Prostate gland (tissue), 2 donors: ENCODE measurements at regions not wholly inside any gene's neighbourhood (a gene's known extent, or its start where the extent isn't known, plus 50 kb on each side); places are given as distances from the start of the nearest gene placed in this dataset.

Experiments
- DNase-seq: peaks from one replicate; pipeline ENCODE4 v3.0.0-alpha.2; 2019; ENCODE audit warnings: low spot score
- H3K27ac ChIP-seq, 2 donors: fragments of 200-600 bp; sonication (generic); 2 replicates each; pipeline ENCODE4 v1.5.1; 2017 to 2019
- H3K27me3 ChIP-seq: fragments of 200-600 bp; sonication (generic); replicated peaks from 2 replicates; pipeline ENCODE4 v1.5.1; 2019; ENCODE audit not compliant: insufficient read depth
- H3K36me3 ChIP-seq, 2 donors: fragments of 200-600 bp; sonication (generic); 1 replicate in 1 of 2; 2 replicates in 1 of 2; pipeline versions ENCODE4 v1.5.1 to v1.8.1; 2017 to 2019
- H3K4me1 ChIP-seq: fragments of 200-600 bp; sonication (generic); replicated peaks from 2 replicates; pipeline ENCODE4 v1.5.1; 2019
- H3K4me3 ChIP-seq, 2 donors: fragments of 200-600 bp; sonication (generic); 2 replicates each; pipeline ENCODE4 v1.5.1; 2017 to 2019
- H3K9me3 ChIP-seq: fragments of 200-600 bp; sonication (generic); 2 replicates; pipeline ENCODE4 v1.5.1; 2017
- POLR2A ChIP-seq: fragments of 450-650 bp; IDR thresholded peaks from one replicate; pipeline ENCODE4 v1.6.1; 2016; ENCODE audit warnings: antibody characterized with exemption, mild to moderate bottlenecking
- POLR2AphosphoS5 ChIP-seq: sonication (generic); formaldehyde crosslinking; IDR thresholded peaks from one replicate; pipeline ENCODE4 v1.6.1; 2017; ENCODE audit warnings: antibody characterized with exemption
- WGBS: methylation state at CpG from one replicate; pipeline ENCODE4 v1.1.5; 2018; 5-methylcytosine and 5-hydroxymethylcytosine counted together
- intact Hi-C: fragments of 100-400 bp; cut with DNase I; formaldehyde crosslinking; loops from one replicate; pipeline ENCODE4 v1.14.2; 2022
- TF ChIP-seq, protein P1 (sequence below), 4 experiments: fragments of 200-600 bp in 2 of 4; fragments of 450-650 bp in 2 of 4; sonication (generic) in 2 of 4; IDR thresholded peaks; 1 replicate in 3 of 4; 2 replicates in 1 of 4; pipeline ENCODE4 v1.5.1; 2016 to 2019; ENCODE audit warnings: antibody characterized with exemption in 4 of 4, mild to moderate bottlenecking in 2 of 4, moderate library complexity in 2 of 4

DNA sequence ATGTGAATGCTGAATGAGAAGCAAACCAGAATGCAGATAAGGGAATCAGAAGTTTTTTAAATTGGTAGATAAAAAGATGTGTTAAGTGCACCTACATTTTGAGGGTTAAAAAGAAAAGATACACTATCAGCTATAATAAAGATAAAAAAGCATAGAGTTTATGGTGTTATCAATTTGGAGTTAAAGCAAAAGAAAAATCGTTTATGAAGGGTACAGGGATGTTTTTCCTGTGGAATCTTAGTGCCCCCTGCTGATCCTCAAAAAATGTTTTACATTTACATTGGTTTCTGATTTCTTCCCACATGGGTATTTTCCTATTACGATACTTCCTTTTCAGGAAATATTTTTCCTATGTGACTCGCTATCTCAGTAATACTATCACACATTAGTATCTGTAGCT lies 293.5 kb downstream of the MRPL39 start:
- no peaks in the 10 kb centered on the region for H3K4me1 ChIP-seq
- no peak for TF ChIP-seq POLR2AphosphoS5
- no peak for TF ChIP-seq POLR2A
- TF ChIP-seq, protein P1, sequence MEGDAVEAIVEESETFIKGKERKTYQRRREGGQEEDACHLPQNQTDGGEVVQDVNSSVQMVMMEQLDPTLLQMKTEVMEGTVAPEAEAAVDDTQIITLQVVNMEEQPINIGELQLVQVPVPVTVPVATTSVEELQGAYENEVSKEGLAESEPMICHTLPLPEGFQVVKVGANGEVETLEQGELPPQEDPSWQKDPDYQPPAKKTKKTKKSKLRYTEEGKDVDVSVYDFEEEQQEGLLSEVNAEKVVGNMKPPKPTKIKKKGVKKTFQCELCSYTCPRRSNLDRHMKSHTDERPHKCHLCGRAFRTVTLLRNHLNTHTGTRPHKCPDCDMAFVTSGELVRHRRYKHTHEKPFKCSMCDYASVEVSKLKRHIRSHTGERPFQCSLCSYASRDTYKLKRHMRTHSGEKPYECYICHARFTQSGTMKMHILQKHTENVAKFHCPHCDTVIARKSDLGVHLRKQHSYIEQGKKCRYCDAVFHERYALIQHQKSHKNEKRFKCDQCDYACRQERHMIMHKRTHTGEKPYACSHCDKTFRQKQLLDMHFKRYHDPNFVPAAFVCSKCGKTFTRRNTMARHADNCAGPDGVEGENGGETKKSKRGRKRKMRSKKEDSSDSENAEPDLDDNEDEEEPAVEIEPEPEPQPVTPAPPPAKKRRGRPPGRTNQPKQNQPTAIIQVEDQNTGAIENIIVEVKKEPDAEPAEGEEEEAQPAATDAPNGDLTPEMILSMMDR (IDR thresholded peaks at IDR 0.05), result no peak
- no peaks in the 10 kb centered on the region for H3K27me3 ChIP-seq
- H3K9me3 ChIP-seq, result no peaks in the 10 kb centered on the region
- H3K36me3 ChIP-seq, result no peaks in the 10 kb centered on the region
- intact Hi-C loops, result no loop called here
- DNase-seq, result no peak
- H3K27ac ChIP-seq, result no peak overlapping the region
- H3K4me3 ChIP-seq, result no peak overlapping the region
- WGBS, result 30% methylated on average over 3 of the region's 3 CpGs

DNA sequence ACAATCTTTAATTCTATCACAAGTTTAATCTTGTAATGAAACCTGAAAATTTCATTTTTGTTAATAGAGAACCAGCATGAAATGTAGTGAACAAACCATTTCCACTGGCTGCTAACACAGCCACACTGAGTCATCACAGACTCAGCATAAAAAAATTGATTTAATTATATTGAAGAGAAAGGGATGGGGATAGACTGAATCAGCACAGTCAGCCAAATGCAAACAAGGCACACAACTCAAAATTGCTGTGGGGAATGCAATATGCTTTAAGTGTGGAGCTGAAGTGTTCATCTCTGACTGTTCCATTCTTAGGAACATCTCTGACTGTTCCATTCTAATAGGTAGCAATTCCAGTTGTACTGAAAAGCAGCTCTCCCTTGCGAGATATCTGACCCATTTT lies 299.8 kb downstream of the MRPL39 start:
- 90% methylated on average over 1 of the region's 1 CpG for WGBS
- intact Hi-C loops, result no loop called here

GRCh38 chr21:25304611-25305010 lies 302.7 kb downstream of the MRPL39 start:
- Histone ChIP-seq H3K36me3 (no peaks in the 10 kb centered on the region), H3K27me3 (no peaks in the 10 kb centered on the region), H3K9me3 (no peaks in the 10 kb centered on the region), H3K27ac (no peak overlapping the region), H3K4me3 (no peak overlapping the region), H3K4me1 (no peaks in the 10 kb centered on the region)
- intact Hi-C loops, result no loop called here
- no peak for DNase-seq
- WGBS, result 60% methylated on average over 4 of the region's 4 CpGs
- TF ChIP-seq POLR2AphosphoS5 (no peak), POLR2A (no peak)
- TF ChIP-seq, protein P1 (IDR thresholded peaks at IDR 0.05), result no peak

More for the DNA sequence above, 299.8 kb downstream of the MRPL39 start:
- TF ChIP-seq, protein P1 (IDR thresholded peaks at IDR 0.05), result no peak
- TF ChIP-seq POLR2AphosphoS5, result no peak
- no peak overlapping the region for H3K4me3 ChIP-seq
- no peak for DNase-seq
- no peaks in the 10 kb centered on the region for H3K4me1 ChIP-seq
- H3K27me3 ChIP-seq, result no peaks in the 10 kb centered on the region
- no peaks in the 10 kb centered on the region for H3K36me3 ChIP-seq
- no peak overlapping the region for H3K27ac ChIP-seq
- no peaks in the 10 kb centered on the region for H3K9me3 ChIP-seq

GRCh38 chr21:25300632-25301031 lies 306.6 kb downstream of the MRPL39 start:
- H3K9me3 ChIP-seq, result no peaks in the 10 kb centered on the region
- H3K4me3 ChIP-seq, result no peak overlapping the region
- H3K4me1 ChIP-seq, result no peaks in the 10 kb centered on the region
- no peak for DNase-seq
- H3K36me3 ChIP-seq, result no peaks in the 10 kb centered on the region
- H3K27ac ChIP-seq, result no peak overlapping the region
- intact Hi-C loops, result no loop called here
- H3K27me3 ChIP-seq, result no peaks in the 10 kb centered on the region
- WGBS, result 88% methylated on average over 6 of the region's 6 CpGs
- no peak for TF ChIP-seq POLR2A

DNA sequence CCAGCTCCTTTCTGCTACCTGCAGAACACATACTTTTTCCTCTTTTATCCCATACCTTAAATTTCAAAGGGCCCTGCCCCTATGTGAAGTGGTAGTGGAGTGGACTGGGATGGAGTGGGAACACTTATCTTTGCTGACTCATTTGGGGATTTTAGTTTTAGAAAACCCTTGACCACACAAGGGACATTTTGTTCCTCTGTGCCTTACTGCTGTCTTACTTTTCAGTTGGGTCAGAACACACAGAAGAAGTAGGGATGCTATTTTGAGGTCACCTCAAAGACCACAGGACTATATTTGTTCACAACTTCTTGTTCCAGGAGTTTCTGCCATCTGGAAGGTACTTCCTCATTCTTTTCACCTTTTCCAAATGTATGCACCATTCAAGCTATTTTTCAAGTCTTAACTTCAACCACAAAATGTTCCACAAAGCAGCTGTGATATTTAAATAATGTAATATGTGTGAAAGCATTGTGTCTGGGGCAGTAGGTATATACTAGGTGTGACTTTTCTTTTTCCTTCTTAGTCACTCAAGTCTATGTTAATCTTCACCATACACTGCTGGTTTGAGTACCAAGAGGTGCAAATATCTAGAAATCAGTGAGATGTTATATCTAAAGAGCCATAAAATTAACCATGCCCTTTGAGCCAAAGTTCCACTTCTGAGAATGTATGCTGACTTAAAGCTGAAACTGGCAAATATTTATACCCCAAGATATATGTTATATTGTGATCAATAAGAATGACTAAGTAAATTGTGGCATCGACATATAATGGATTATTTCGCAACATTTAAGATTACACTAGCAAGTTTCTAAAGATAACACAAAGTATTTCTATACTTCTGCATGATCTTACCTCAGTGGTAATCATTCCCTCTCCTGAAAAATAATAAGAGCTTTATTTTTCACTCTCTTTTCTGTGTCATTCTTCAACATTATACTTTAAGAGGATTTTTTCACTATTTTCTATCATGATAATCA lies 308.5 kb downstream of the MRPL39 start:
- 93% methylated on average over 2 of the region's 2 CpGs for WGBS
- Histone ChIP-seq H3K36me3 (no peaks in the 10 kb centered on the region), H3K4me1 (no peaks in the 10 kb centered on the region), H3K9me3 (no peaks in the 10 kb centered on the region), H3K27ac (no peak overlapping the region), H3K27me3 (no peaks in the 10 kb centered on the region), H3K4me3 (no peak overlapping the region)
- DNase-seq, result no peak
- TF ChIP-seq, protein P1 (IDR thresholded peaks at IDR 0.05), result no peak
- TF ChIP-seq POLR2A (no peak), POLR2AphosphoS5 (no peak)
- intact Hi-C loops, result no loop called here
